KMS-11 (cell line): ENCODE measurements at regions not wholly inside any gene's neighbourhood (a gene's known extent, or its start where the extent isn't known, plus 50 kb on each side); places are given as distances from the start of the nearest gene placed in this dataset.

Experiments used
- H2AFZ ChIP-seq: fragments of 200-600 bp; sonication (generic); 2 replicates; pipeline ENCODE4 v1.6.1; 2016; ENCODE audit warnings: antibody characterized with exemption, mixed run types, low read depth
- H3K27ac ChIP-seq: fragments of 200-600 bp; sonication (generic); 2 replicates; pipeline ENCODE4 v1.6.1; 2016; ENCODE audit warnings: mild to moderate bottlenecking, mixed run types
- H3K27me3 ChIP-seq: fragments of 200-600 bp; sonication (generic); 2 replicates; pipeline ENCODE4 v1.6.1; 2017; ENCODE audit warnings: mild to moderate bottlenecking, low read depth, mixed run types, moderate library complexity; ENCODE audit not compliant: insufficient read depth
- H3K36me3 ChIP-seq: fragments of 200-600 bp; sonication (generic); 2 replicates; pipeline ENCODE4 v1.6.1; 2017; ENCODE audit warnings: mild to moderate bottlenecking, mixed run types; ENCODE audit not compliant: insufficient read depth
- H3K4me1 ChIP-seq: fragments of 200-600 bp; sonication (generic); 2 replicates; pipeline ENCODE4 v1.6.1; 2016; ENCODE audit warnings: mild to moderate bottlenecking, low read depth, mixed run types; ENCODE audit not compliant: poor library complexity, severe bottlenecking
- H3K4me2 ChIP-seq: fragments of 200-600 bp; sonication (generic); 2 replicates; pipeline ENCODE4 v1.7.0; 2016; ENCODE audit warnings: mild to moderate bottlenecking, mixed run types
- H3K4me3 ChIP-seq: fragments of 200-600 bp; sonication (generic); IDR thresholded peaks from 2 replicates; pipeline ENCODE4 v1.6.1; 2017; ENCODE audit warnings: low read depth, low read length, mixed read lengths; ENCODE audit not compliant: insufficient read depth
- H3K79me2 ChIP-seq: fragments of 200-600 bp; sonication (generic); 2 replicates; pipeline ENCODE4 v1.6.1; 2016; ENCODE audit warnings: low read depth, mixed run types; ENCODE audit not compliant: insufficient read depth
- H3K9ac ChIP-seq: fragments of 200-600 bp; sonication (generic); 2 replicates; pipeline ENCODE4 v1.6.1; 2016; ENCODE audit warnings: mild to moderate bottlenecking, mixed run types
- H4K20me1 ChIP-seq: fragments of 200-600 bp; sonication (generic); 2 replicates; pipeline ENCODE4 v1.6.1; 2016; ENCODE audit warnings: mild to moderate bottlenecking, mixed run types; ENCODE audit not compliant: insufficient read depth
- CTCF ChIP-seq: fragments of 200-600 bp; sonication (generic); conservative IDR thresholded peaks from 2 replicates; pipeline ENCODE4 v1.6.1; 2017; ENCODE audit warnings: low read depth, mild to moderate bottlenecking, antibody characterized with exemption, low read length, moderate library complexity, mixed read lengths

DNA sequence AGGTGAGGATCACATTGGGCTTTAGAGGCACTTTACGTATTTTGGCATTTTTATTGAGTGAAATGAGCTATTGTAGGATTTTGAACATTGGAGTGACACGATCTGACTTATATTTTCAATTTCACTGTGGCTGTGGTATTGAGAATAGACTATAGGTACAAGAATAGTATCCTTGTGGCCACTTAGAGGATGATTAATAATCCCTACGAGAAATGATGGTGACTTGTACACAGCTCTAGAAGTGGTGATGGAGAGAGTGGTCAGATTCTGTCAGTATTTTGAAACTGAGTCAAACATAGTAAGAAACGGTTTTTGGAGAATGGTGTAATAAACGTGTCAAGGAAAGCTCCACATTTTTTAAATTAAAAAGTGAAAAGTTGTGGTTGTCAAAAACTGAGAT, 494.7 kb downstream of the EPHA5 start:
- TF ChIP-seq CTCF, result no peak
- Histone ChIP-seq H4K20me1 (no peaks in the 10 kb centered on the region), H3K27ac (no peak overlapping the region), H3K36me3 (no peaks in the 10 kb centered on the region), H3K4me3 (no peak overlapping the region), H3K4me2 (no peak overlapping the region), H3K9ac (no peak overlapping the region), H3K27me3 (no peaks in the 10 kb centered on the region), H3K79me2 (no peaks in the 10 kb centered on the region), H3K4me1 (no peaks in the 10 kb centered on the region), H2AFZ (no peak overlapping the region)

GRCh38 chr4:65170768-65171514, 499.3 kb downstream of the EPHA5 start:
- Histone ChIP-seq H3K36me3 (no peaks in the 10 kb centered on the region), H3K9ac (no peak overlapping the region), H2AFZ (no peak overlapping the region)

GRCh38 chr4:65167719-65168118, 502.6 kb downstream of the EPHA5 start:
- H2AFZ ChIP-seq, result no peak overlapping the region
- no peak overlapping the region for H3K9ac ChIP-seq
- H3K4me3 ChIP-seq, result no peak overlapping the region
- H3K4me2 ChIP-seq, result no peak overlapping the region
- H3K4me1 ChIP-seq, result no peaks in the 10 kb centered on the region
- TF ChIP-seq CTCF, result no peak
- no peaks in the 10 kb centered on the region for H4K20me1 ChIP-seq
- H3K27me3 ChIP-seq, result no peaks in the 10 kb centered on the region
- H3K79me2 ChIP-seq, result no peaks in the 10 kb centered on the region
- no peak overlapping the region for H3K27ac ChIP-seq
- no peaks in the 10 kb centered on the region for H3K36me3 ChIP-seq

More at GRCh38 chr4:65170768-65171514, 499.3 kb downstream of the EPHA5 start:
- H3K4me3 ChIP-seq, result no peak overlapping the region
- H3K4me1 ChIP-seq, result no peaks in the 10 kb centered on the region
- H3K79me2 ChIP-seq, result no peaks in the 10 kb centered on the region
- TF ChIP-seq CTCF, result no peak
- no peaks in the 10 kb centered on the region for H3K27me3 ChIP-seq
- no peak overlapping the region for H3K4me2 ChIP-seq
- no peaks in the 10 kb centered on the region for H4K20me1 ChIP-seq
- H3K27ac ChIP-seq, result no peak overlapping the region

DNA sequence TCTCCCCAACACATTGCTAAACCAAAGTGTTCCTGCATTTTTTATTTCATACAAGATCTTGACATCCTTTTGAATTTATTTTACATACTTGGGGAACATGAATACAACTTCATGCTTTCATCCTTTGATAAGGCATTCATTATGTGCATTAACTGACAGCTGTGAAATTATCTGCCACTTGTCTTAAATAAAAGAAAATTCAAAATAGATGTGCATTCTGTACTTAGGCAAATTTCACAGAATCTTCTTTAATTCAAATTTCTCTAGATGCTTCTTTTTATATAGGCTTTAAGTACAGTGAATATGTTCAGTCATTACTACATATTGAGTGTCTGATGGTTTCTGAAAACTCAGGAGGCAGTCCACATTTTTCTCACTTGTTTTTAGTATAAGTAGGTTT, 518.1 kb downstream of the EPHA5 start:
- Histone ChIP-seq H2AFZ (no peak overlapping the region), H3K27me3 (no peaks in the 10 kb centered on the region), H3K4me1 (no peaks in the 10 kb centered on the region), H3K79me2 (no peaks in the 10 kb centered on the region), H3K27ac (no peak overlapping the region), H3K9ac (no peak overlapping the region), H3K4me2 (no peak overlapping the region), H3K4me3 (no peak overlapping the region), H3K36me3 (no peaks in the 10 kb centered on the region), H4K20me1 (no peaks in the 10 kb centered on the region)
- TF ChIP-seq CTCF, result no peak
